HG02981 (cell line): ENCODE measurements at regions not wholly inside any gene's neighbourhood (a gene's known extent, or its start where the extent isn't known, plus 50 kb on each side); places are given as distances from the start of the nearest gene placed in this dataset.

Experiments
- ATAC-seq: cut with Tn5 transposase; IDR thresholded peaks from one replicate; pipeline ENCODE4 v1.9.1; 2021; ENCODE audit warnings: mild to moderate bottlenecking, moderate library complexity; ENCODE audit not compliant: unreplicated experiment

DNA sequence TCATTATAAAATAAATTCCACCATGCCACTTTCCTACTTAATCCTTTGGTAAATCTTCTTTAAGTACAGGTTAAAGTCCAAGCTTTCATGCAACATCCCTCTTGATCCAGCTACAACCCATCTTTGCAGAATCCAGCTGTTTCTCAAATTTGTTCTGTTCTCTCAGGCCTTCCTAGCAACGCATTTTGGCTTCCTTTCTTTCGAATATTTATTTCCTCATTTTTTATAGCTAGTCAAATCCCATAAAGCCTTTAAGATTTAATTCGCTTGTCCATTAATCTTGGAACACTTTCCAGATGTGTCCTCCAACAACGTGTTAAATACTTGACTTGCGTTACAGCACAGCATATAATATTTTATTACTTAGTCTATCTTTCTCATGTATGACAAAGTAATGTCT, 600.1 kb upstream of the CHORDC1 start:
- no peak for ATAC-seq

DNA sequence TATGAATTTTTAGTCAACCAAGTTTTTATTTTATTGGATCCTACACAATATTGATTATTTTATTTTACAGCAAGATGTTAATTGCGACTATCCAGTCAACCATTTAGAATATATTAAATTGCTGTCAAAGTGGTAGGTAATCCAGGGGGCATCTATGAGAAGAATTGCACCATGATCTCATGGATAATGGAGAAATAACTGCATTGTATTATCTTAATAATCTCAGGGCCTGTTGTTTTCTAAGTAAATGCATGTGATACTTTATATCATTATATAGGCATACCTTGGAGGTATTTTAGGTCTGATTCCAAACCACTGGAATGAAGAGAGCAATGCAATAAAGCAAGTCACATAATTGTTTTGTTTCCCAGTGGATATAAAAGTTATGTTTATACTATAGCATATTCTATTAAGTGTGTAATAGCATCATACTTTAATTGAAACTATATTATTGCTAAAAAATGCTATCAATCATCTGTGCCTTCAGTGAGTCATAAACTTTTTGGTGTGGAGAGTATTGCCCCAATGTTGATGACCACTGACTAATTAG, 595.4 kb upstream of the CHORDC1 start:
- no peak for ATAC-seq

DNA sequence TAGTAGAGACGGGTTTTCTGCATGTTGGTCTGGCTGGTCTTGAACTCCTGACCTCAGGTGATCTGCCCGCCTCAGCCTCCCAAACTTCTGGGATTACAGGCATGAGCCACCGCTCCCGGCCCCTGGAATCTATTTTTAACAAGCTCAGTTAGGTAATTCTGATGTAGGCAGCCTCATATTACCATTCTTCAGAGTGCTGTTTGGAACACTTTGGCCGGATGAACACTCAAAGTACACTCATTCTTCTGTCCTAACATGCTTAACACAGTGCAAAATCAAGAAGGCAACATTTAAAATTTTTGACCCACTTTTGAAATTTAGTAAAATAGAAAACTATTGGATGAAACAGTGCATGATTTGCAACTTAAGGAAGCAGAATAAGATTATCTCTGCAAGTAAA, 586.7 kb upstream of the CHORDC1 start:
- no peak for ATAC-seq

DNA sequence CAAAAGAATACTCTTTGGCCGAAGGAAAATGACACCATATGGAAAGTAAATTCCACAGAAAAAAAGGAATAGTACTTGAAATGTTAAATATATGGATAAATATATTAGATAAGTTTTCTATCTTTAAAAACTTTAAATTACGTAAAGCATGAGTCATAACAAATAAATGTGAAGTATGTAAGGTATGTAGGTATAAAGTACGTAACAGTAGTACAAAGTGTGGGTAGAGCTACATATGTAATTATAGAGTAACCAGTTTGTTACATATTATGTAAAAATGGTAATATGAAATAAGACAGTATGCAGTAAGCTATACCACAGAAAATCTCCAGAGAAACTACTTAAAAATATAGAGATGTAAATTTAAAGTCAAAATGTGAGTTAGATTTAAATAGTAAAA, 582.3 kb upstream of the CHORDC1 start:
- no peak for ATAC-seq

DNA sequence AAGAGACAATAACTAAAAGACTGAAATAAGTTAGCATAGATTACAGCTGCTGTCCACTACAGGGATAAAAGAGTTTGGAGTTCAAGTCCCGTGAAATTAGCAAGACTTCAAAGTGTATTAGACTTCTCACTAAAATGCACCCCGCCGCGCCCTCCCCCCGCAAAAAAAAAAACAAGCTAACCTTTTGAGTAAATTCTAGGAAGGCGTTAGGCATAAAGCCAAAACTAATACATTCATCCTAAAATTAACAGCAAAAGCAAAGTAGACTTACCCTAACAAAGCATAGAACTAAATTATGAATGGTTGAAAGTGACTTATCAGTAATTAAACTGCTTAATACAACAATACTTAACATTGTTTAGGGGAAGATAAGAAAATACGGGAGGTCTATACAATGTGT, 581.0 kb upstream of the CHORDC1 start:
- ATAC-seq, result no peak

DNA sequence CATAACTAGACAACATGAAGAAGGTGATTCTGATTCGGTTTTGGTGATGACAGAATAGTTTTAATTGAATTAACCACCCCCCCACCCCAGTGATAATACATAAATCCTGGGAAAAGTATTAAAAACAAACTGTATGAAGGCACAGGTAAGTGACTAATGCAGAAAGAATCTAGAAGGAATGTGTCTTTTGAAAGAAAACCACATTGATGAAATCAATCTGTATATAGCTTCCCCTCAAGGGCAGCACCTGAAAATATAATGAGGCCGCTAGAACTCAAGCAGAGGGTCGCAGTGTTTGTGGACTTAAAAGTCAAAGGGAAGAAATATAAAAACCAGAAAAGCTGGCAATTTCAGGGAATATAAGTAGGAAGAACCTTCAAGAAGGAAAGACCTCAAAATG, 580.5 kb upstream of the CHORDC1 start:
- ATAC-seq, result no peak

DNA sequence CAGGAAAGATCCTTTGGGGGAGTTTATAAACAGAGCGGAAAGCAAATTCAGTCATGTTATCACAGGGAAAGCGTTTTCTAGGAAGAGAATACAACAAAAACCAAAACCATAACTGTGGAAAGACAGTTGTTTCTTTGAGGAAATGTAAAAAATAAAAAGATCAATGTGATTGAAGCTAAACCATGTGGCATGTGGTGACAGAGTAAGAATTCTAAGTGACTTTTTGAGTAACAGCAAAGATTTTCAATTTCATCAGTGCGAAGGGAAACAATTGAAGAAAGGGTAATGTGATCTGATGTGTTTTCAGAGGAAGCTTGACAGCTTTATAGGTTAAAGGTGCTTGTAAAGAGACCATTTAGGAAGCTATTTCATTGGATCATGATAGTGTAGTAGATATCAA, 575.9 kb upstream of the CHORDC1 start:
- ATAC-seq, result no peak

DNA sequence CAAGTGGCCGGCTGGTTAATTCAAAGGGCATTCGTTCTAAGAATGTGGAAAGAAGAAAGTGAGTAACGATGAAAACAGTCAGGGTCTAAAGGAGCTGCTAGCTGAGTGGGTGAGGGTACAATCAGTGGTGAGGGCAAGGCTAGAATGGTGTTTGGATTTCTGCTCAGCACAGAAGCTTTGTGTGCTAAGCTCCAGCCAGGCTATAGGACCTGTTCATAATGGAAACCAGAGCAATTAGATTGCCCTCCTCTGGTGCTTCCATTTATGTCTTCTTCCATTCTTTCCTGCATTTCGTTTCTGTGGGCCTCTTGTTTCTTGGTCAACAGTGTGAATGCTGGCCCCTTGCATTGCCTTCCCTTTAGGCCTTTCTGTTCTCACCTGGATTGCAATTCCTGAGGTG, 572.9 kb upstream of the CHORDC1 start:
- no peak for ATAC-seq

DNA sequence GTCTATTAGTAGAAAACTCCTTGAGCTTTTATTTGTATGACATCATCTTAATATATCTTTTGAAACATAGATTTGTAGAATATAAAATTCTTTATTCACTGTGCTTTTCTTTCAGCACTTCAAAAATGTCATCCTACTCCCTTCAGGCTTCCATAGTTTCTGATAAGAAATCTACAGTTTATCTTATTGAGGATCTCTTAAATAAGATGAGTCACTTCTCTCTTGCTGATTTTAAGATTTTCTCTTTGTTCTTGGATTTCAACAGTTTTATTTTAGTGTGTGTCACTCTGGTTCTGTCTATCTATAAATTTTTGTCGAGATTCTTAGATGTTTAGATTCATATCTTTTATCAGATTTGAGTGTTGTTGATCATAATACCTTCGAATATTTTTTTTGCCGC, 566.1 kb upstream of the CHORDC1 start:
- no peak for ATAC-seq

DNA sequence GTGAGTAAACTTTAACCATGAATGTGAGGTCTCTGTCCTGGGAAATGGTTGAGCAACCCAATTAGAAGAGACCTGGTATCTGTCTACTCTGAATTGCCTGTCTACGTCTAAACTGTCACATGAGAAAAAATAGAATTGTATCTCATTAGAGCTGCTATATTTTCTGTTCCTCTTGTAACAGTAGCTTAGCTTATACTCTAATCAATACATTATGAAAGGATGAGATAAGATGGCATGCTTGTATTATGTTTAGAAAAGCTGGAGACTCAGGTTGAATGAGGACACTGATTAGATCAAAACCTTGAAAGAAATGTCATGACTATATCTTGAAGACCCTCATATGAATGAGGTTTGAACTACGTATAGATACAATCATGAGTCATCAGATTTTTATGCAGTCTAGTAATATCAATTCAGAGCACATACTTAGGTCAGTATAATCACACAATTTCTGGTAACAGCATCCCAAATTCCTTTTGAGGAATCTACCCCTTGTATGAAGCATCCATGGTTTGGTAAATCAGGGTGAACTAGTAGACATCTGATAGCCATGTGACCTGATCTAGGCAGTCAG, 561.5 kb upstream of the CHORDC1 start:
- ATAC-seq, result no peak

DNA sequence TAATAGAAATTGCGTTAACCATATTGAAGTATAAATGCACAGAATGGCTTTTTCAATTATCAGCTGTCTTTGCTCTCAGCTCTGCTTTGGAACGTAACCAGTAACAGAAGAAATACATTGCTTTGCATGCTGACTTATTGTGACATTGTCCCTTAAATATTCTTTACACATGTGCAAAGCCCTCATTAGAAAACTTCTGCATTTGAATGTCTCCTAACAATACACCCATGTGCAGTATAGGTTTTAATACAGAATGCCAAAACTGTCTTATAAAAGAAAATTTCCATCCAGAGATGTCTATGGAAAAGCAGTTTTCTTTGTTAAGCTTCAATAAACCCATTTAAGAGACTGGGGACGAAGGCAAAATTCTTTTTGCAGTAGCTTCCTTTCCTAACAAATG, 560.3 kb upstream of the CHORDC1 start:
- no peak for ATAC-seq

DNA sequence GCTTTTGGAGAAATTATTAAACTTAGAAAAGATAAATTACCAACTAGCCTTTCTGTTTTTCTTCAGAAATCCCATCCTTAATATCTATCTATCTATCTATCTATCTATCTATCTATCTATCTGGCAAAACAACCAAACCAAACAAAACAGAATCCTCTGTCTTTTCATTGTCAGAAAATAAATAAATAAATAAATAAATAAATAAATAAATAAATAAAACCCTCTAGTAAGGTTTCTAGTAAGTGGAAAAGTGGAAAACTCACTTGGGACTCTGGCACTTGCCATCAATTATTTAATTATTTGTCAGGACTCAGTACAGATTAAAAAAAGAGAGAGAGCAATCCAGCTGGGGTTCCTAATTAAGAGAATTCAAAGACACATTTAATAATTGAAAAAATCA, 556.2 kb upstream of the CHORDC1 start:
- ATAC-seq, result no peak

DNA sequence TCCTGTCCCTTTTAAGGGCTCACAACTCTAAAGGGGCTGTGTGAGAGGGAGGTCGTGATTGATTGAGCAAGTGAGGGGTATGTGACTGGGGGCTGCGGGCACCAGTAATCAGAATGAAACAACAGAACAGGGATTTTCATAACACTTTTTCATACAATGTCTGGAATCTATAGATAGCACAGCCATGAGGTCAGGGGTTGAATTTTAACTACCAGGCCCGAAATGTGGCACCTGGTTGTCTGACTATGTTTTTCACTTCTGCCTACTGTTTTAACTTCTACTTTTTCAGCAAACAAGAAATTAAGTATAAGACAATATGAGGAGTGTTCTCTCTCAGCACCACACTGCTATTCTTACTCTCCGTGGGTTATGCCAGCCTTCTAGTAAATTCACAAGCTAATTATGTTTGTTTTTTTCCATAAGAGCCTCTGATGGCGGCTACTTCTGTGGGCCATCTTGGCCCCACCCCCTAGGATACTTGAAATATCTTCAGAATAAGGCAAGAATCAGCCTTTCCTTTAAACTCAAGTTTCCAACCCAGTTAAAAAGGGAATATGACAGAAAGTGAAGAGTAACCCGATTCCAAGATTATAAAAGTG, 552.8 kb upstream of the CHORDC1 start:
- peak; percentile 47 for ATAC-seq

DNA sequence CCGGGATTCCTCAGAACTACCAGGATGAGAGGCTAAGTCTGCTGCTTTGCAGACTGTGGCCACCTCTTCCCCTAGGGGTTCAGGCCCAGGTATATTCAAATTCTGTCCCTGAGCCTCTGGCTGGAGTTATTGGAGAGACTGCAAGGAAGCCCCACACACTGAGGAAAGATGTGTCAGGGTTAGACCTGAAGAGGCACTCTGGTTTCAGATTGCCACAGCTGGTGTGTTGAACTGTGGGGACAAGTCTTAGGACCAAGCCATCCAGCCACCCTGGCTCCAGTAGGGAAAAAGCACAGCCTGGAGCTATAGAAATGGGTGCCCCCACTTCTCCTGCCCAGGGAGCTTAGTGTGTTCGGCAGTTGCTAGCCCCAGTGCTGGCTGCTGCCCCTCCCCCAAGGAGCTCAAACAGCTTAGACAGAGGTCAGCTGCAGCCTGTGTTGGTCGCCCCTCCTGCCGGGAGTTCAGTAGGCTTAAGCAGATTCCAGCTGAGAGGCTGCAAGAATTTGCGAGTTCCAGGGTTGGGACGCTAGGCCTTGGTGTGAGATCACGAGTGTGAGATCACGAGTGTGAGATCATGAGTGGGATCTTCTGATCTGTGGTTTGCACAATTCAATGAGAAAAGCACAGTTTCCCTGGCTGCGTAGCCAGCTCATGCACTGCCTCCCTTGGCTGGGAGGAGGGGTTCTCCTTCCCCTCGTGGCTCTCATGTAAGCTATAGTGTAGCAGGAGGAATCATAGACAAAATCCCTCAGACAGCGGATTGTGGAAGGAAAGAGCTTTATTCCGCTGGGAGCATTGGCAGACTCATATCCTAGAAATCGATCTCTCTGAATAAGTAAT, 552.1 kb upstream of the CHORDC1 start:
- ATAC-seq, result no peak

DNA sequence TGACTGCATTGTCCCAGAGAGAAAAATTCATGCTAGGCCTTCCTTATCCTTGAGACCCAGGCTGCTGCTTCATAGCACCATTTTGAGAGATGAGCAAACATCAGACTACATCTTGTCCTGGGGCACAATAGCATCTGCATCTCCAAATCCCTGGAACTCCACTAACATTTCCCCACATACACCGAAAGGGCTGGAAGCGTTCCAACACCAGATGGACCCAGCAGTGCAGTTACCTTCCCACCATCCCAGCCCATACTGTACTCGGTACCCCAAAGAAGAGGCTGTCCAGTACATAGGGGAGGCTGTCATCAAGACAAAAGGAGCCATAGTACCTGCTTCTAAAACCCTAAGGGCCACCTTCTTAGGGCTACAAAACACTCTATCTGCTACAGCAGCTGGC, 547.2 kb upstream of the CHORDC1 start:
- ATAC-seq, result no peak

DNA sequence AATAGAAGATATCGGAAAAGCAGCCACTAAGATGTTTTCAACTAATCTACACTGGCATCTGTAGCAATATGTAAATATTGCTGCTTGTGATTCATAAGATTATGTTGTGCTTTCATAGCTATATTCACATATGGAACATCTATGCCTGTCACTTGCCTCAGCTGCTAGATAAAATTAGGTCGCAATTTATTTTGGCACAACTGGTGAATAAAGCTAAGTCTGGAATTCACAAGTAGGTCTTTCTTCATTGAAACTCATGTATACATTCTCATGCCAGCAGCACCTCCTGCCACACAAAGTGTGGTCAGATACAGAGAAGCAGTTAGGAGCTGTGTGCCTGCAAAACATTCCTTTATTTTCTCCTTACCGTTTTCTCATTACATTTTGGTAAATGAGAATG, 543.3 kb upstream of the CHORDC1 start:
- no peak for ATAC-seq

DNA sequence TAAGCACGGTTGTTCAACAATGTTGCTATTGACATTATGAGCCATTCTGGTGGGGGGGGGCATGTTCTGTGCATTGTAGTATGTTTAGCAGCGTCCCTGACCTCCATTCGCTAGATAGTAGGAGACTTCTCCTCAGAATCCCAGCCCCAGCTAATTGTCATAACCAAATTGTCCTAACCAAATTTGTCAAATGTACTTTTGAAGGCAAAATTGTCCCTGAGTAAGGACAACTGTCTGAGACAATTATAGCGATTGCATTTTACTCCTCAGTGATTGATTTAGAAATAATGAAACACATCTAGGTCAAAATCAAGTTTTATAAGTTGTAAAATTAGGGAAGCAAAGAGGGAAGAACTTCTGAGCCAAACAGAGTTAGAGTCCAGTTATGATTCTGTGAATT, 541.8 kb upstream of the CHORDC1 start:
- ATAC-seq, result no peak

DNA sequence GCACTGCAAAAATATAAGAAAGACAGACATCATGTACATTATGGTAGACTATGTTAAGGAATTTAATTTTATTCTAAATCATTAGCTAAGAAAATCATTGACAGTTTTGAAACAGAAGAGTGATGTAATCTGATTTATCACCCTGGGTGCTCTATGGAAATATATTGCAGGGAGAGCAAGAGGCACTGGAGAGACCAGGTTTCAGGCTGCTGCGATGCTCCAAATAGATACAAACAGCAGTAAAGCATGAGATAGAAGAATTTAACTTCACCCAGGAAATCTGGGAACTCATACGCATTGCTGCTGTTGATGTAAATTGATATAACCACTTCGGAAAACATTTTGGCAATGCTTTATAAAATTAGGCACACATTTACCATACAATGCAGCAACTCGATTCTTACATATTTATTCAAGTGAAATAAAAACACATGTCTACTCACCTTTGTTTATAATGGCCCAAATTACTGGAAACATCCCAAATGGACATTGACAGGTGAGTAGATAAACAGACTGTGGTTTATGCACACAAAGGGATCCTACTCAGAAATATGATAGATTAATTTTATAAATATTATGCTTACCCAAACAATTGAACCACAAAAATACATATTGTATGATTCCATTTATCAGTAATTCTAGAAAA, 535.1 kb upstream of the CHORDC1 start:
- ATAC-seq, result no peak

DNA sequence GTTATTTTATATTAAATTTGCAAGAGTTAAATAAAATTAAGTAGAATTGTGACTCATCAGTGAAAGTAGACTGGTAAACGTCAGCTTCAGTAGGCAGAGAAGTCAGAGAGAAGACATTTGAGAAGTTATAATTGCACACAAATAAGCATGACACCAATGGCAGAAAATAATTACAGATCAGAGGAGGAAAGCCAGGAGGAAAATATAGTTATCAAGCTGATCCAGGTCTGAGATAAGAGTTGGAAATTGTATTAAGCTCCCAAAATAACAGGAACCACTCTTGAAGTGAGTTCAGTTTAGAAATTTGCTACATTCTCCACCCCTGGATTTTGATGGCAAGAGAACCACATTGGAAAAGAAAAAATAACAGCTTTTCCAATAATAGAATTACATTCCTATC, 533.8 kb upstream of the CHORDC1 start:
- ATAC-seq, result no peak

DNA sequence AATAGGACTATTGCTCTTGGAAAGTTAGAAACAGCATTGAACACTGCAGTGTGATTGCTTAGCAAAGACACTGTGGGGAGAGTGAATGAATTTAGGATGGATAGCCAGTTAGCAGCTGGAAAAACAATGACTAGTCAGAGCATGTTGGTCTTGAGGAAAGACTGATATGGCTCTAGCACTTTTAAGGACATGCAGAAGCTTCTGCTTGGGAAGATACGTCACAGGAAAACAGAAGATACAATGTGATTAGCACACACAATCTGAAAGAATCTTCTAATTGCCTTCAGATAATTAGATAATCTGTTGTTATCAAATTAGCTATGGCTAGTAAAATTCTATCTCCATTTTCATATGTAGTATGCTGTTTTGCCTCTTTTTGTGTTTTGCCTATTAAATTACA, 530.7 kb upstream of the CHORDC1 start:
- no peak for ATAC-seq

DNA sequence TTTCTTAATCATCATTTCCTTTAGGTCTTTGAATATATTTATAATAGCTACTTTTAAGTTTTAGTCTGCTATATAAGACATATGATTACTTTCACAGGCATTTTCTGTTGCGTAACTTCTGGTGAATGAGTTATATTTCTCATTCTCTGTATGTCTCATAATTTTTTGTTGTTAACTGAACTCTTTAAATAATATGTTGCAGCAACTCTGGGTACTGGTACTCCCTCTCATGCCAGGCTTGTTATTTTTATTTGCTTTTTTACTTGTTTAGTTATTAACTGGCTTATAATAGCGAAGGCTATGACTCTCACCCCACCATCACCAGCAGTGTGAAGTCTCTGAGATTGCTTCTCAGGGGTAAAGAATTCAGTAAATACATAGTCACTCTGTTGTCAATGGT, 524.2 kb upstream of the CHORDC1 start:
- no peak for ATAC-seq

DNA sequence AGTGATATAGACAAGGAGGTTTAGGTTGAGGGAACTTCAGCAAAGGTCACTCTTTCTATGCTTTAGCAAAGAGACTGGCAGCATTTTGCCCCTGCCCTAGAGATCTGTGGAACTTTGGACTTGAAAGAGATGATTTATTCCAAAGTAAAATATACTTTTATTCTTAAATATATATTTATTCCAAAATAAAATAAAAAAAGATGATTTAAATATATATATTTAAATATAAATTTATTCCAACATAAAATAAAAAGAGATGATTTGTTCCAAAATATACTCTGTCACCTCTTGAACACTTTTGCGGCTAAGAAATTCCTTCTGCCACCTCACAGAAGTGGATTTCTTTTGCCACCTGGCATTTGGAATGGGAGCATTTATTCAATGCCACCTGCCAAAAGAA, 521.3 kb upstream of the CHORDC1 start:
- no peak for ATAC-seq
